BLaER1 (cell line): ENCODE measurements at regions not wholly inside any gene's neighbourhood (a gene's known extent, or its start where the extent isn't known, plus 50 kb on each side); places are given as distances from the start of the nearest gene placed in this dataset.
"Not testable (repeated sequence)": the region's sequence is repeated elsewhere in the genome, so short reads cannot be mapped to it uniquely, and the experiment has no call there.

ENCODE experiments used
- H3K27ac ChIP-seq: shearing (Covaris generic); formaldehyde crosslinking; 2 replicates; pipeline ENCODE4 v1.8.1; 2022
- H3K27me3 ChIP-seq: shearing (Covaris generic); formaldehyde crosslinking; 2 replicates; pipeline ENCODE4 v1.8.1; 2022
- H3K36me3 ChIP-seq: shearing (Covaris generic); formaldehyde crosslinking; 2 replicates; pipeline ENCODE4 v1.8.1; 2022
- H3K4me1 ChIP-seq: shearing (Covaris generic); formaldehyde crosslinking; 2 replicates; pipeline ENCODE4 v1.8.1; 2022
- H3K4me2 ChIP-seq: shearing (Covaris generic); formaldehyde crosslinking; 2 replicates; pipeline ENCODE4 v1.8.1; 2022
- H3K4me3 ChIP-seq: shearing (Covaris generic); formaldehyde crosslinking; 2 replicates; pipeline ENCODE4 v1.8.1; 2022
- H3K9ac ChIP-seq: shearing (Covaris generic); formaldehyde crosslinking; 2 replicates; pipeline ENCODE4 v1.8.1; 2022
- H3K9me3 ChIP-seq: shearing (Covaris generic); formaldehyde crosslinking; 2 replicates; pipeline ENCODE4 v1.8.1; 2022
- H4K20me1 ChIP-seq: shearing (Covaris generic); formaldehyde crosslinking; 2 replicates; pipeline ENCODE4 v1.8.1; 2022
- Cebpa-rat ChIP-seq: shearing (Covaris generic); IDR thresholded peaks from 2 replicates; pipeline ENCODE4 v1.8.1; 2022

GRCh38 chr21:31521515-31521914, 138.0 kb upstream of the SOD1 start:
- Histone ChIP-seq H3K27ac (no peak overlapping the region), H3K4me3 (no peak overlapping the region), H3K27me3 (no peaks in the 10 kb centered on the region), H3K4me2 (no peak overlapping the region), H3K4me1 (peaks cover 16% of the 10 kb centered on the region), H4K20me1 (peaks cover 13% of the 10 kb centered on the region), H3K9me3 (peaks cover 5% of the 10 kb centered on the region; the same call in 1 of the 2 replicates), H3K9ac (no peak overlapping the region), H3K36me3 (peaks cover 8% of the 10 kb centered on the region)
- TF ChIP-seq Cebpa-rat, result no peak

- Histone ChIP-seq H3K27ac (no peak overlapping the region), H3K4me3 (no peak overlapping the region), H3K9ac (no peak overlapping the region), H3K36me3 (peaks cover 4% of the 10 kb centered on the region; the same call in 1 of the 2 replicates), H3K9me3 (peaks cover 5% of the 10 kb centered on the region; the same call in 1 of the 2 replicates), H3K27me3 (no peaks in the 10 kb centered on the region), H3K4me2 (no peak overlapping the region), H4K20me1 (peaks cover 13% of the 10 kb centered on the region), H3K4me1 (peaks cover 16% of the 10 kb centered on the region)
- no peak for TF ChIP-seq Cebpa-rat
Observed at GRCh38 chr21:31520561-31521098, 138.9 kb upstream of the SOD1 start.

GRCh38 chr21:31518580-31518979, 140.9 kb upstream of the SOD1 start:
- peaks cover 4% of the 10 kb centered on the region; the same call in 1 of the 2 replicates for H3K36me3 ChIP-seq
- no peak overlapping the region for H3K4me3 ChIP-seq
- H4K20me1 ChIP-seq, result peaks cover 13% of the 10 kb centered on the region
- peaks cover 16% of the 10 kb centered on the region for H3K4me1 ChIP-seq
- H3K27me3 ChIP-seq, result no peaks in the 10 kb centered on the region
- H3K9me3 ChIP-seq, result peaks cover 5% of the 10 kb centered on the region; the same call in 1 of the 2 replicates
- no peak overlapping the region for H3K9ac ChIP-seq
- peak overlapping the region; percentile 32; the same call in 1 of the 2 replicates for H3K4me2 ChIP-seq
- no peak for TF ChIP-seq Cebpa-rat
- no peak overlapping the region for H3K27ac ChIP-seq

GRCh38 chr21:31517664-31518414, 141.7 kb upstream of the SOD1 start:
- peaks cover 4% of the 10 kb centered on the region; the same call in 1 of the 2 replicates for H3K36me3 ChIP-seq
- no peak overlapping the region for H3K9ac ChIP-seq
- peaks cover 5% of the 10 kb centered on the region; the same call in 1 of the 2 replicates for H3K9me3 ChIP-seq
- H3K27me3 ChIP-seq, result no peaks in the 10 kb centered on the region
- peaks cover 16% of the 10 kb centered on the region for H3K4me1 ChIP-seq
- no peak overlapping the region for H3K4me3 ChIP-seq
- no peak for TF ChIP-seq Cebpa-rat
- peak overlapping the region; percentile 32 for H3K4me2 ChIP-seq
- H3K27ac ChIP-seq, result no peak overlapping the region
- H4K20me1 ChIP-seq, result peaks cover 13% of the 10 kb centered on the region

- Histone ChIP-seq H3K4me3 (no peak overlapping the region), H3K4me1 (peaks cover 20% of the 10 kb centered on the region), H3K9ac (no peak overlapping the region), H3K9me3 (peaks cover 5% of the 10 kb centered on the region; the same call in 1 of the 2 replicates), H3K27me3 (no peaks in the 10 kb centered on the region), H4K20me1 (peaks cover under 1% of the 10 kb centered on the region), H3K27ac (no peak overlapping the region), H3K36me3 (peaks cover 5% of the 10 kb centered on the region; the same call in 1 of the 2 replicates), H3K4me2 (no peak overlapping the region)
- TF ChIP-seq Cebpa-rat, result no peak
Observed at GRCh38 chr21:31515253-31515652, 144.2 kb upstream of the SOD1 start.

- H3K4me2 ChIP-seq, result no peak overlapping the region
- no peaks in the 10 kb centered on the region for H3K27me3 ChIP-seq
- H4K20me1 ChIP-seq, result no peaks in the 10 kb centered on the region; the same call in 1 of the 2 replicates
- no peak overlapping the region for H3K4me3 ChIP-seq
- peaks cover under 1% of the 10 kb centered on the region; the same call in 1 of the 2 replicates for H3K9me3 ChIP-seq
- H3K36me3 ChIP-seq, result peaks cover 9% of the 10 kb centered on the region; the same call in 1 of the 2 replicates
- no peak overlapping the region for H3K9ac ChIP-seq
- H3K4me1 ChIP-seq, result peaks cover 27% of the 10 kb centered on the region
- H3K27ac ChIP-seq, result no peak overlapping the region
- no peak for TF ChIP-seq Cebpa-rat
Observed at GRCh38 chr21:31514598-31514997, 144.9 kb upstream of the SOD1 start.

GRCh38 chr21:31513541-31513940, 146.0 kb upstream of the SOD1 start:
- not testable (repeated sequence) for H3K9ac ChIP-seq, H3K27ac ChIP-seq
- peaks cover 32% of the 10 kb centered on the region for H3K4me1 ChIP-seq

GRCh38 chr21:31511999-31512398, 147.5 kb upstream of the SOD1 start:
- not testable (repeated sequence) for H4K20me1 ChIP-seq, H3K4me3 ChIP-seq, H3K36me3 ChIP-seq, H3K27ac ChIP-seq, H3K9me3 ChIP-seq, H3K4me2 ChIP-seq, H3K27me3 ChIP-seq, H3K9ac ChIP-seq
- H3K4me1 ChIP-seq, result peaks cover 17% of the 10 kb centered on the region

More at GRCh38 chr21:31513541-31513940, 146.0 kb upstream of the SOD1 start:
- not testable (repeated sequence) for H3K36me3 ChIP-seq, H3K4me2 ChIP-seq, H3K4me3 ChIP-seq, H3K27me3 ChIP-seq, H3K9me3 ChIP-seq, H4K20me1 ChIP-seq

GRCh38 chr21:31511258-31511657, 148.2 kb upstream of the SOD1 start:
- TF ChIP-seq Cebpa-rat, result no peak
- no peaks in the 10 kb centered on the region for H3K9me3 ChIP-seq

More at GRCh38 chr21:31511258-31511657, 148.2 kb upstream of the SOD1 start:
- H3K4me1 ChIP-seq, result peaks cover 17% of the 10 kb centered on the region
- H3K27ac ChIP-seq, result no peak overlapping the region
- 0 out of 2 replicates have a peak, but pooled peaks cover 5% of the 10 kb centered on the region for H3K36me3 ChIP-seq
- no peaks in the 10 kb centered on the region for H4K20me1 ChIP-seq
- no peak overlapping the region for H3K4me2 ChIP-seq
- no peak overlapping the region for H3K9ac ChIP-seq
- no peaks in the 10 kb centered on the region for H3K27me3 ChIP-seq
- no peak overlapping the region for H3K4me3 ChIP-seq
